ENCODE measurements at regions not wholly inside any gene's neighbourhood (a gene's known extent, or its start where the extent isn't known, plus 50 kb on each side); places are given as distances from the start of the nearest gene placed in this dataset.
"Not testable (repeated sequence)": the region's sequence is repeated elsewhere in the genome, so short reads cannot be mapped to it uniquely, and the experiment has no call there.

DNA sequence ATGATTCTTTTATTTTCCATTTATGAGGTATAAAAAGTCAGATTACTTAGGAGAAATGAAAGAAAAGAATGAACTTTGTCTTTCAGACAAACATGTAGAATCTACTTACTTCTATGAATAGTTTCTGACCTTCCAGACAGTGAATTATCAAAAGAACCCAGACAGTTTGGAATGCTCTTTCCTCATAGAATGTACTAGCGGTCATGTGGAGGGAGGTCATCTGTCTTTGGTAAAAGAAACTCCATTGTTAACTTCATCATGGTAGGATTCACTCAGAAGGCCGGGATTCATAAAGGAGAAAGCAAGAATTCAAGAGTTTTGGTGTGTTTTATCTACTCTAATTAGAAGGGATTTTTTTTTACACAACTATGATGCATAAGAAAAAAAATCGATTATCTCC lies 144.8 kb upstream of the ZNF804B start:
- no peak for DNase-seq

DNA sequence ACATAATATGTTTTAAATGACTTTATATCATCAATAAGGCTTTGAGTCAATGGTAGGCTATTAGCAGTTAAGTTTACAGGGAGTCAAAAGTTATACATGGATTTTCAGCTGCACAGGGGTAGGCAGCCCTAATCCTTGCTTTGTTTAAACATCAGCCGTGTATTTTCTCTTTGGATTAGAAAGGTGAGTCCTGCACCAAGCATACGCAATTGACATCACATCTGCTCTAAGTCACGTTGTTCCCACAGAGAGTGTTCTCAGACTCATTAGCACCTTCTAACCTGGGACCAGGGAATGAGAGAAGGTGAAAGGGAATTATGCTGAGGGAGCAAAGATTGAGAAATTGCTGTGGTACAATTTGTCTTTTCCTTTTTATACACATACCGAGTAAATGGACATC lies 148.6 kb upstream of the ZNF804B start:
- no peak for DNase-seq

- DNase-seq, result no peak
These were observed 158.8 kb upstream of the ZNF804B start for GRCh38 chr7:88600695-88601094.

DNA sequence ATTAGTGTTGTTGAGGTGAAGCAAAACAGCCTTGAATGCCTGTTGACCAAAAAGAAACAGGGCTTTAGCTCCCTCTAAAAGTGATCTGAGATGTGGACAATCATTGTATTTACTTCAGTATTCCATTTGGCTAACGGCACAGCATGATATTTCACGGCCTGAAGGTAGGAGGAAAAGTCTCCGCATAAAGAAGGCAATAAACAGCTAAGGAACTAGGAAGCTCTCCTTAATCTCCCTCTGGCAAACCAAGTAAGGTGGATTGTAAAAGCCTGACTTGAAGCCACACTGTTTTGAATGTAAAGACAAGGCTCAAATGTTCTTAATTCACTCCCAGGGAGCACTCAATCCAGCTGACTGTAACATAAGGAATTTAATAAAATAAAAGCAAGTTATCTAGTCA lies 160.0 kb upstream of the ZNF804B start:
- DNase-seq, result no peak

- DNase-seq, result no peak
These were observed 161.5 kb upstream of the ZNF804B start for GRCh38 chr7:88597941-88598425.

DNA sequence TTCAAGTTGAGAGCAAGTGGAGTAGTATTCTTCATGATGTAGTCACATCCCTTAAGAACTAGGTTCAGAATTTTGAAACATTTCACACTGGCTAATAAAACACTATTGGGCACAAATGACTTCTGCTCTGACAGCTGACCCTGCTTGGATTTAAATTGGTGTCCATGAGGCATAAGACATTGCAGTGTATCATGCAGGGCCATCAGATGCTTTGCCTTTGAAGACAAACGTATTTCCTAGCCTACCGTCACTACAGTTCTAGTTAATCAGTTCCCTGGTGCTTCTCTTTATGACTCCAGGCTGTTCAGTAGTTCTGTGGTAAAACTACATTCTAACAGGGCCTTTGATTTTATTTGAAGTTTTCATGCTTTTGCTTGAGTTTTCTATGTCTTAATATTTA lies 168.5 kb upstream of the ZNF804B start:
- no peak for DNase-seq

- DNase-seq, result no peak
These were observed 169.6 kb upstream of the ZNF804B start for GRCh38 chr7:88589927-88590326.

DNA sequence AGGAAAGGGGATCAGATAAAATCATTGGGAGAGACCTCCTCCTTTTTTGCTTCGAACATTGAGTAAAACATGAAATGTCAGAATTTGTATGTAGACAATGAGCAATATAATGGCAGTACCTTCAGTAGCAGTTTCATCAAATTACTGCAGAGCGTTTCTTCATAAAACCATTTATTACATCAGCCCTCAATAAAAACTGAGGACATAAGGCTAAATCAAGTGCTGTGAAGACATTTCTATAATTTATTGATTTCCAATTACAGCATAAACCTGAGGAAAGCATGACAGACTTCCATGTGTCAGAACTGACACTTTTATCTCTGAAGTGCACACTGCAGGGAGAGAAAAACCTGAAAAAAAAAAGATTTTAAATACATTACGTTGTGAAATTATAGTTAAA lies 172.6 kb upstream of the ZNF804B start:
- DNase-seq, result no peak

DNA sequence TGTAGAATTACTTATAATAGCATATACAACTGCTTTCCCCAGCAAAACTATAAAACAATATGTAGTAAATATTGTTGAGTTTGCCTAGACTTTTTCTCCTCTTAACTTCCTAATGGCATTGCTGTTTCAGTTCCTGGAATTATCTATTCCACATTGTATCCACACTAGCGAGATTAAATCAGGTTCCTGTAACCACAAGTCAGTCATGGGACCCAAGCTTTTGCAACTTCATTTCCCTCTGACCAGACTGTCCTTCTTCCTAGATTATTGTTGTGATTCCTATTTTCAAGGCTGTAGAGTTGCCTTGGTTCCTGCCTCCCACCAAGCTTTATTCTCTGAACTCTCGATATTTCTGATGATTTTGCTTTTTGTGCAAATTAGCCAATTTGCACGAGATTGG lies 173.3 kb upstream of the ZNF804B start:
- DNase-seq, result no peak

- DNase-seq, result no peak
These were observed 182.8 kb upstream of the ZNF804B start for GRCh38 chr7:88576720-88577119.

DNA sequence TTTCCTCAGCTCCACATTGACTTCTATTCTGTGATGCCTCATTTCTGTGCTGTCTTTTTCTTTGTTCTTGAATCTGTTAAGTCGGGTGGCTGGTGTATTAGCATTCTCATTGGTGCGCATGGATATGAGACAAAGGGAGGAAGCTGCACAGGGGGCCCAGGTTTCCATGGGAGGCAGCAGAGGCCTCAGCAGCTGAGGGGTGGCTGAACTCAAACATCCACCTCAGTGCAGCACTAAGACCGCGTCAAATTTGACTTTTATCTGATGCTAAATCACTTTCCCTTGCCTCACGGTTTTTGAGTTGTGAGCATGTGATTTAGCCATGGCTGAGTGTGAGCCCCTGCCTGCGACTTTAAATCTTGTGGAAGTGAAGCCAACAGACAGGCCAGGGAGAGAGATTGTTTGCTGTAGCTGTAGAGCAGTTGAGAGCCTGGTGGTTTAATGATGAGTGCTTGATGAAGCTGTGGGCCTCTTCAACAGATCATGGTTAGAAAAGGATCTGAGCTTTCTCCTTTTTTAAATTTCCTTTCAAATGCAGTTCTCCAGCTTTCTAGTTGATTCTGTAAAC lies 193.3 kb upstream of the ZNF804B start:
- no peak for DNase-seq

GRCh38 chr7:88565401-88565800 lies 194.1 kb upstream of the ZNF804B start:
- no peak for DNase-seq

DNA sequence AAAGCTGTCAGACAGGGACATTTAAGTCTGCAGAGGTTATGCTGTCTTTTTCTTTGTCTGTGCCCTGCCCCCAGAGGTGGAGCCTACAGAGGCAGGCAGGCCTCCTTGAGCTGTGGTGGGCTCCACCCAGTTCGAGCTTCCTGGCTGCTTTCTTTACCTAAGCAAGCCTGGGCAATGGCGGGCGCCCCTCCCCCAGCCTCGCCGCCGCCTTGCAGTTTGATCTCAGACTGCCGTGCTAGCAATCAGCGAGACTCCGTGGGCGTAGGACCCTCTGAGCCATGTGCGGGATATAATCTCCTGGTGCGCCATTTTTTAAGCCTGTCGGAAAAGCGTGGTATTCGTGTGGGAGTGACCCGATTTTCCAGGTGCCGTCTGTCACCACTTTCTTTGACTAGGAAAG lies 203.1 kb upstream of the ZNF804B start:
- DNase-seq, result not testable (repeated sequence)

- not testable (repeated sequence) for DNase-seq
These were observed 204.7 kb upstream of the ZNF804B start for GRCh38 chr7:88554847-88555246.

DNA sequence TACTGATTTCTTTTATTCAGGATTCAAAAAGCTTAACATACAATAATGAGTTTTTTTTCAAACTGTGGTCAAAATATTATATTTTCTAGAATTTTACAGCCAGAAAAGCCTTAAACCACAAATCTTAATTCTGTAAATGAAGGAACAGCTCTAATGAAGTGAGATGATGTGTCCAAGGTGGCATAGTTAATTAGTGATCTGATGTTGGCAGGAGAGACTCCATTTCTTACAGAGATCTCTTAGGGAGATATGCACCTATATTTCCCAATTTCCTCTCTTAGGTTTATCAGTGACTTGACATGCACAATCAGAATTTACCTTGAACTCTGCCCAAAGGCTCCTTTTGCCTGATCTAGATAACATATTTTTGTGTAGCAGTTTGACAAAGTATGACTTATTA lies 211.1 kb upstream of the ZNF804B start:
- DNase-seq, result no peak

DNA sequence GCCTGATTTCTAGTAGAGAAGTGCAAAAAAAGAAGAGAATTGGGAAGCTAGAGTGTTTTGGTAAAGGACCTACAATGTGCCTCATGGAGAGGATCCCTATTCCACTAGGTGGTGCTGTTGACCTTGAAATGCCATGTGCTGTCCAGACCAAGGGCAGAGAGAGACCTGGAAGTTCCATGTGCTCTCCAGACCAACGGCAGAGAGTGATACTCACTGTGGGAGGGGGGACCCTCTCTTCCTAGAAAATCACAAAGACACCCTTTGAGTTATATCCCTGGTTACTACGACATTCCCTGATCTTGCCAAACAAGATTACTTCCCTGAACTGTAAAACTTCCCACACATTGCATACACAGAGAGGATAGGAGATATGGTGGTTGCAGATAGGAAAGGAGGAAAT lies 212.7 kb upstream of the ZNF804B start:
- no peak for DNase-seq

DNA sequence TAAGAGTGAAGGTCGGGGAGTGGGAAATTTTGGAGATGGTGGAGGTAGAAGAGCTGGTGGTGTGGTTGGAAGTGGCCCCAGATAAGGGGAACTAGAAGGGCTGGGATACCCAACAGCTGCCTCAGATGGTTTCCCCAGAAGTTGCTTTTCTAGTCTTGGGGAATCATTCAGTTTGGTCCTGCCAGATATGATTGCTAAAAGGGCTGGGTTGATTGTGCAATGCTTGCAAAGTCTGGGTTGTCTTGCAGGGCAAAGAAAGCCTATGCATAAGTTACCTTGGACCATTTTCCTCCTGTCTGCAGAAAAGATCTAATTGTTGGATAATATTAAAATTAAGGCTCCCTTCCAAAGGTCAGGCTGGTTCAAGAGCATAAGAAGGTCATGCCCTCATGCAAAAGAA lies 213.8 kb upstream of the ZNF804B start:
- no peak for DNase-seq

DNA sequence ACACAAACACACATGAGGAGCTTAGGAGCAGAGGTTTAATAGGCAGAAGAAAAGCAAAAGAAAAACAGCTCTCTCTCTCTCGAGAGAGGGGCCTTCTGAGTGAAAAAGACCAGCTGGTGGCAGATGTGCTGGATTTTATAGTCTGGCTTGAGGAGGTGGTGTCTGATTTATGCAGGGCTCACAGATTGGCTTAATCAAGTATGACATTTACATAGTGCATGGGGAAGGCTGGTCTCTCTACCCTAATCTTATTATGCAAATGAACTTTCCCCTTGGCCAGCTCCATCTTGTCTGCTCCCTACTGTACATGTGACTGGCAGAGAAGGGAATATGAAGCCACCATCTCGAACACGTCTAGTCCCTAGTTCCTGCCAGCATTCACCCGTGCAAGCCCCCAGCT lies 219.5 kb upstream of the ZNF804B start:
- DNase-seq, result no peak

GRCh38 chr7:88539518-88539917 lies 220.0 kb upstream of the ZNF804B start:
- DNase-seq, result no peak

- no peak for DNase-seq
These were observed 217.0 kb upstream of the STEAP4 start for GRCh38 chr7:88523645-88524044.

GRCh38 chr7:88522771-88523293 lies 216.1 kb upstream of the STEAP4 start:
- no peak for DNase-seq

DNA sequence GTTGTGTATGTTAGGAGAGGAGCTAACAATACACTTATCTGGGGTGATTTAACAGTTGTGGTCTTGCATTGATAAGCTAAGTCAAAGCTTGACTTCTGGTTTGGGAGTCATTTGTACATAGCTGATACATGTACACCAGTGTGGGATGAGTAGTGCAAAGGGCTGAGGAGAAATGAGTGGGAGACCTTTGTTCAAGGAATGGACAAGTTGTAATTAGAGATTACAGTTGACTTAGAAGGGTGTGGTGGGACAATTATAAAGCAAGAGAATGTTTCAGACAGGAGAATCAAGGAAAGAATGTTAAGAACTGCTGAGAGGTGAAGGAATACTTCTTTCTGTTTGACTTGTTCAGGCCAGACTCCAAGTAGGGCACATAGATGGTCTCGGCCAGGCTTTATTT lies 209.7 kb upstream of the STEAP4 start:
- DNase-seq, result no peak

- DNase-seq, result no peak
These were observed 208.6 kb upstream of the STEAP4 start for GRCh38 chr7:88515301-88515700.

DNA sequence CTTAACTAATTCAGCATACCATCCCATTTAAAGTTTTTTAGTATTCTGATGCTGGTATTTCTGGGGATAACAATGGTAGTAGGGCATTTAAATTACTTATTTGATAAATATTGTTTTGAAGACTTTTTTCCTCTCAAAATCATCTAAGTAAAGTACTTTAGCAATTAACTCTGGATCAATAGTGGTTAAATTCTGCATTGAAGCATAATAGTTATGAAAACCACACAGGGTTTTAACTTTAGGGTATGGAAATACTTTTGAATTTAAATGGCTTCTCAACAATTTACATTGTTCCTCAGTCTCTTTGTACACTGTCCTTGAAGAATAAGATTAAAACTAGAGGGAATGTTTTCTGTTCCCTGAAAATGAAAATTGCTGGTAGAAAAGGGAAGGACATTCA lies 202.6 kb upstream of the STEAP4 start:
- no peak for DNase-seq

GRCh38 chr7:88500131-88500530 lies 193.4 kb upstream of the STEAP4 start:
- no peak for DNase-seq
